ENCODE measurements at regions not wholly inside any gene's neighbourhood (a gene's known extent, or its start where the extent isn't known, plus 50 kb on each side); places are given as distances from the start of the nearest gene placed in this dataset.

DNA sequence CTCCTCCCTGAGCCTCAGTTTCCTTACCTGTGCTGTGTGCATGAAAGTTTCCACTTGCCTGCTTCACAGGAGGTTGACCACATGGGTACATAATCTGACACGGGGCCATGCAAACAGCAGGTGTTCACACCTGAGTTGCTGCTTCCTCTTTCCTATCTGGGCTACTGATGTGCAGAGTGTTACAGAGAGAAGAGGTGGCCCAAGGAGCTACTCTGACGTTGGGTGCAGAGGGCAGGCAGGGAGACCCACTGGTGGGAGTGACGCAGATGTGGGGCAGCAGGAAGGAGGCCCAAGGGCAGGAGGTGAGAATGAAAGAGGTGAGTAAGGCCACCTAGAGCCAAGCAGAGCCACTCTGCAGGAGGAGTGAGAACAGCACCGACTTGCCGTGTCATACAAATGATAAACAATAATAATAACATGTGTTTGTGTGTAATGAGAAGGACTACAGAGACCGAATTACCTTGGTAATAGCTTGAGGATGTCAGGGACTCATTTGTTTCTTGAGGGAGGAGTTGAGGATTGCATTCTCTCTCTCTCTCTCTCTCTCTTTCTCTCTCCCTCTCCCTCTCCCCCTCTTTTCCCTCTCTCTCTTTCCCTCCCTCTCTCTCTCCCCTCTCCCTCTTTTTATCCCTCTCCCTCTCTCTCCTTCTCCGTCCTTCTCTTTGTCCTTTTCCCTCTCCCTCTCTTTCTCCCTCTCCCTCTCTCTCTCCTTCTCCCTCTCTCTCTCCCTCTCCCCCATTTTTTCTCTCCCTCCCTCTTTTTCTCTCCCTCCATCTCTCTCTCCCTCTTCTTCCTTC, 87.4 kb upstream of the IGSF21 start:
- DNase-seq, result no peak

DNA sequence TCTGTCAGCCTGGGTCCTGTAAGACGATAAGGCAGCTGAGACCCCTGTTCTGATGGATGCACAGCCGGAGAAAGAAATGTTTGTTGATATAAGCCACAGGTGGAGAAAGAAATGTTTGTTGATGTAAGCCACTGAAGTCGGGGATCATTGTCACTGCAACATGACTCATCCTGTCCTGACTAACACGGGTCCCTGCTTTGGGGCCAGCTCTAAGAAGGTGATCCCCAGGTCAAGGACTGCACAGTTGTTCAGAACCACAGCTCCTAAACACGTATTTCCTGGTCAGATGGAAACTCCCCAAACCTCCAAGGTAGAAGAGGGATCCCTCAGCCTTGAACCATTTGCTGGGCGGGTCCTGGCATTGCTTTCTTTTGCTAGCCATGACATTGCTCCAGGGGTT, 86.4 kb upstream of the IGSF21 start:
- no peak for DNase-seq

DNA sequence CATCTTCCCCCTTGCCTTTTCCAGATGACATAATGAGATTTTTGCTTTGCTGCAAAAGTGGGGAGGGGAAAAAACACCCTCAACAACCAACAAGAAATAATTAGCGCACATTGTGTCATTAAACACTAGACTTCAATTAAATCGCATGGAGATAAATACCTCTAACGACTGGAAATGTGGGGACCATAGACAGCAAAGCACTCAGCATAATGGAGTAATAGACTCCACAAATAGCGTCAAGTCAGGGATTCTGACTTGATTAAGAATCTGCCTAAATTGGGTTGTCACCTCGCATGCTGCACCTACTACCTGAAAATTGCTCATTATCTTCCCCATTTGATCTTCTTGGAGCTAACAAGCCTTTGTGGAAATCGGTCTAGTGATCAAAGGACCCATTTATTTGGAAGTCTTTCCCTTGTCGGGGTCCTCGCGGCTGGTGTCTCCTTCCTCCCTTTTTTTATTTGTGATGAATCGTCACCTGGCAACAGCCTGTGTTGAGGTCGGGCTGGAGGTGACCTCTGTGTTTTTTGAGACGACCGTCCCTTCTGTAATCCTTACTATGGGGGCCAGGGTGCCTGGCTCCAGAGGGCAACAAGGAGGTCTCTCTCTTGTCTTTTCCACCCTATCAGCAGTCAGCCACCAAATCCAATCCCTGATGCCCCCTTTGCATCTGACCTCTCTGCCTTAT, 75.3 kb upstream of the IGSF21 start:
- DNase-seq, result no peak

DNA sequence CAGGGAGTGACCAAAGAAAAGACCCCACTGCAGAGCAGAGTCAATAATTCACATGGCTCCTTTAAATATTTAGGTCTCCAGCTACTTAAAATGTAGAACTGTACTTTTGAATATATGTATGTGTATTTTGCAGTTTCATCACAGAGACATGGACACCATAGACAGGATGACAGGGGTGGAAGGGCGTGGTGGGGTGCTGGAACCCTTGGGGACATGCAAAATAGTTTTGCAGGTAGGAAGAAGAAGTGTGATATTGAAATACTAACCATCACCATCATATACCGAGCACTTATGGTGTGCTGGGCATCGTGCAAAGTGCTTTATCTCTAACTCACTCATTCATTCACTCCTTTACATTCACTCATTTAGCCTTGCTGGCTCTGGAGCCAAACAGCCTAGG, 72.5 kb upstream of the IGSF21 start:
- no peak for DNase-seq

DNA sequence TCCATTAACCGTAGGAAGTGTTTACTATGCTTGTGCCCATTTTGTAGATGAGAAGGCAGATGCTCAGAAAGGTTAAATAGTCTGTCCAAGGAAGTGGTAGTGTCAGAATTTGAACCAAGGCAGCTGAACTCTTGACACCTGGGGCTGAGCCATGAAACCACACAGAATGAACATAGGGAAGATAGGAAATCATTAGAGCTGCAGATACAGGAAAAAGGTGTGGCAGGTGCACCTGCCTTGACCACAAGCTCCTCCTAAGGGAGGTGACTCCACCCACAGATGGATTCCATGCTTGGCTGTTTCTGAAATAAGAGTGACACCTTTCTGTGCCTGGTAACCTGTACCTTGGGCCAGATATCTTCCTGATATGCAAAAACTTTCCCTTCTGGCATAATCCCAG, 69.9 kb upstream of the IGSF21 start:
- no peak for DNase-seq

DNA sequence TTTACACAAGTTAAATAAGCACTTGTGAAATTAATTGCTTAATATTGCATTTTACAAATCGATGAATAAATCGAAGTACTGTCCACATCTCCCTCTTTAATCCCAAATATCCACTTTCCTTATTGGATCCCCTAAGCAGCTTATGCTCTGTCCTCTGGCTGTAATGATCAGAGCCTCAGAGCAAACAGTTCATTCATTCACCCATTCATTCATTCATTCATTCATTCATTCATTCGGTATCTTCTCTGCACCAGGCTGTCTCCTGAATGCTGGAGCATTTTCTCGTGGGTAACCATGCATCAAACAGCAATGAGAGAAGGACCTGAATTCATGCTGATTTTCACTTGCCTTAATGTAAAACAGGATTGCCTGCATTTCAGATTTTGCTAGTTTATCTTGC, 69.5 kb upstream of the IGSF21 start:
- no peak for DNase-seq

DNA sequence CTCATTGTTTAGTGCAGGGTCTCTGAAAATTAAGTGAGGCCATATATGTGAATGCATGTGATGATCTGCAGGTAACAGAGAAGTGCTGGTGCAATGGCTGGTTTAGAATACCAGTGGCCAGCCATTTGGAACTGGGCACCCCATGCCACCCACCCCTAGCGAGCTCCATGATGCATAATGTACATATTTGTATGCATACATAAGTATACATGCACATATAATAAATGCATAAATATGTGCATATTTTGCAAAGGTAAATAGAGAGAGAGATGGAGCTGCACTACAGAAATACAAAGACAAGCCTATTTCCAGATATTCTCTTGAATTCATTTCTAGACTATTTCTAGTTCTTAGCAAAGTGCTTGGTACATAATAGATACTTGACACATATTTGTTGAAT, 68.5 kb upstream of the IGSF21 start:
- no peak for DNase-seq

DNA sequence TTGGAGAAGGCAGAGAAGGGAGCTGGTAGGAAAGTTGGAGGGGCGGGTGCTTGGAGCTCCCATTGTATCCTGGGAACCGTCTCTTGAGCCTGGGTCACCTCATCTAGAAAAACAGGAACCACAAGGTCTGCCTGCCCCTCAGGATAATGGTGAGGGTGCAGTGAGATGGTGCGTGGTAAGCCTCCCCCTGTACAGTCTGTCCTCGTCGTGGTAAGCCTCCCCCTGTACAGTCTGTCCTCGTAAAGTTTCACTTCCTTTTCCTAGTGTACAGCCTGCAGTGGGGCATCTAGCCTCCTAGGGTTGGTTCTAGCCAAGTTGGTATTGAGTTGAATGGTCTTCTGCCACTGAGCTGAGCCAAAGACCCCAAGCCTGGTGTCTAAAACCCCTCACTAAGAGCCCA, 66.5 kb upstream of the IGSF21 start:
- DNase-seq, result no peak

DNA sequence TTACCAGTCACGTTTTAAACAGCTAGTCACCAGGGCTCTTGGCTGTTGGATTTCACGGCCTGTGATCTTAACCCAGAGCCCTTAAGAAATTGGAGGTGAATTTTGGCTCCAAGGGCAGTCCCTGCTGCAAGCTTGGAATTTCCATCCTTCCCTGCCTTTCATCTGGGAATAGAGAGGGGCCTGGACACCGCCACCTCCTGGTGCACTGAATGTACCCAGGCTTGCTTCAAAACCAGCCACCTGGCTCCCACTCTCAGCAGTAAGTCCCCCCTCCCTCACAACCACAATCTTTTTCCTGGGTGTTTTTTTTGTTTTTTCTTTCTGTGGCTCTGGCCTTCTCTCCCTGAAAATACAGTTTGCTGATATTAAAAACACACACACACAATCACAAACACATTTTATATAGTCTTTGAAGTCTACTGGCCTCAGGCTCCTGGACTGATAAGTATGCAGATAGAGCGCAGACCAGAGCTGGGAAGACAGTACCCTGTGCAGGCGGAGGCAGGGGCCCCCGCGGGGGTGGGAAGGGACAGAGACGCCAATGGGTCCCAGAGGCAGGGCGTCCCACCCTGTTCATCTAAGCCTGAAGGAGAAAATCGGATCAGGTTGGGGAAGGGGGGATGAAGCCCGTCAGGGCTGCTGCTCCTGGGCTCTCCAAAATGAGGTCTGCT, 65.8 kb upstream of the IGSF21 start:
- peak; percentile 14 for DNase-seq

DNA sequence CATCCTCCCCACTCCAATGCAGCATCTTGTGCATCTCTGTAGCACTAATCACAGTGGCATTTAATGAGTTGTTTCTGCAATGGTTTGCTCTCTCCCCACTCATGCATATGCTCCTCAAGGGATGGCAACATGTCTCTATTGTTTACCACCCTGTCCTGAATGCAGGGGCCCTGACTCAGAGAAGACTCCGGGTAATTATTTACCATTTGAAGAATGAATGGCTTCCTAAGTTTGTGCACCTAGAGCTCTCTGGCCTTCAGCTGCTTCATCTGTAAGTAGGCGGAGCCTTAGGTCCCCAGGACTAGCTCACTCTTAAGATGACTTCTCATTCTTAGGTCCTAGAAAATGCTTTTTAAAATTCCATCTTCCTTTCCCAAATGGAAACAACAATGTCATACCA, 63.7 kb upstream of the IGSF21 start:
- no peak for DNase-seq

DNA sequence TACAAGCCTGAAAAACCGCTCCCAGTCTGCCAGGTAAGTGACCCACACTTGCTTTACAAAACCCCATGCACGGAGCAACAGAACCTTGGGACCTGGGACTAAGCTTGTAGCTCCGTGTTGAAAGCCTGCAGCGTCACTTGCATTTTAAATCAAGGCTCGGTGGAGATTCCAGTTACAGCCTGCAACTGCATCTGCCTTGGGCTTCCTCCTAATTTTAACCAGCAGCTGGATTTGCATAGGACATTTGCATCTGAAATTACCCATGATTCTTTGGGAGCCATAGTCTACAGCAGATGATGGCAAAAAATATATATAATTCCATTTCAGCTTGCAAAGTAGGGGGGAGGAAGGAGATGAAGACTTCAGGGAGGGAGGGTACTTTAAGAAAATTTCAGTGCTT, 62.4 kb upstream of the IGSF21 start:
- no peak for DNase-seq

DNA sequence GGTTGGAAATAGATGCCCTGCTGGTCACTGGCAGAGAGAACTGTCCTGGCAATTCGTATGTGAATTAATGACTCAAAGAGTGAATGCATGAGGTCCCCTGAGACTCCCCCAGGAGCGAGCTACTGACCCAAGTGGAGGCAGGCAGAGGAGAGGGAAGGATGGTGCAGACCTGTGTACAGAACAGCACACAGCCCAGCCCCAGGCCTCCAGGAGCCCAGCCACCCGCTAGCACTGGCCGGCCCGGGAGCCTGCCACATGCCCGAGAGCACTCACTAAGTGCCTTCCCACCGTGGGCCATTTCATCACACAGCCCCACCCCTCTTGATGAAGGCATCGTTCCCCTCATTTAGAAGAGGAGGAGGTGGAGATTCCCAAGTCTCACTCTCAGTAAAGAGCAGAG, 62.0 kb upstream of the IGSF21 start:
- DNase-seq, result no peak

DNA sequence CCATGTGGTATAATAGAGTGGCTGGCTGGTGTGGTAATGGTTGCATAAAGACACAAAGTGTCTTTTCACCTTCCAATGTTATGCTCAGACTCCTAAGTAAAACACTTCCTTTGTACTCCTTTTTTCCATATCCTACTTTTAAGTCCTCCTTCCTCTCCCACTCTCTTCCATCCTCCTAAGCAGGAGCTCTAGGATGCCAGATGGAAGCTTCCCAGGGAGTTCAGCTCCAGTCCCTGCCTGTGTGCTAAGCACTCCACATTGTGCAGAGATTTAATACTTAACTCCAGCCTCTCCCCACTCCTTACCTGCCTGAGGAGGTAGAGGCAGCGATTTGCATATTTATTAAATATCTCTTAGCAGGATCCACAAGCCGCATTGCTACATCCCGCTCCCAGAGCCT, 60.5 kb upstream of the IGSF21 start:
- no peak for DNase-seq

DNA sequence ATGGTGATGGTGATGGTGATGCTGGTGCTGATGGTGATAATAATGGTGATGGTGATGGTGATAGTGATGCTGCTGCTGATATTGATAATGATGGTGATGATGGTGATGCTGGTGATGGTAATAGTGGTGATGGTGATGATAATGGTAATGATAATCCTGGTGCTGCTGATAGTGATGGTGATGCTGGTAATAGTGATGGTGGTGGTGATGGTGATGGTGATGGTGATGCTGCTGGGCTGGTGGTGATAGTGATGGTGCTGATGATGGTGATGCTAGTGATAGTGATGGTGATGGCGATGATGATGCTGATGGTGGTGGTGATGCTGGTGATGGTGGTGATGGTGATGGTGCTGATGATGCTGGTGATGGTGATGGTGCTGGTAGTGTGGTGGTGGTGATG, 58.4 kb upstream of the IGSF21 start:
- DNase-seq, result no peak

DNA sequence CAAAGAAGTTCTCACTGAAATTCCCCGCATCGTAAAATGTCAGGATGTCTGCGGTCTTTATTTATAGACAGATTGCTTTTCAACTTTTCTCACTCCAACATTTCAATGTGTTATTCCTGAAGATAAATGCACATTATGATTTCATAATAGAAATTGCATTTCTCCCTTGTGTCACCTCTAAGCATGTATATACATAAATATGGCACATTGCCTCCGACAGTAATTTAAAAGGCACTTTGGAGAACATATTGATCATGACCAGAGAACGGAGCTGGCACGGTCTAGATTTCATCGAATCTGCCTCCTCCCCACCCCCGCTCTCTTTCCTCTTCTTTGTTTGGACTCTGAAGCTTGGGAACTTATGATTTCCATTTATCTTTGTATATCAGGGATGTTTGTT, 54.9 kb upstream of the IGSF21 start:
- no peak for DNase-seq

DNA sequence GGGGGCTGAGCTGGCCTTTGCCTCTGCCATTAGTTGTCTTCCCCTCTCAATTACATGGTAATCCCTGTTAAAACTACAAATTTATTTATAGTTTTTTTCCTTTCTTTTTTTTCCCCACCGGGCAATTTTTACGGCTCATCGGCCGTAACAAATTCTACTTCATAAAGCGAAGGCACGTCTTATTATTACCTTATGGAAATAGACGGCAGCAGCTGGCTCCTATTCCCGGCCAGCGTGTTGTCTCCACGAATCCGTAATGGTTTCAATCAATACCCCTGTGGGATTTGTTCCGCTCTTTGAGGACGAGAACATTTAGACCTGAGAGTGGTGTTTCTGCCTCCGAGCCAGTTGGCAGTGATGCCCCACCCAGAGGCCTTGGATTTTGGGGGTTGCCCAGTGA, 52.4 kb upstream of the IGSF21 start:
- DNase-seq, result no peak

DNA sequence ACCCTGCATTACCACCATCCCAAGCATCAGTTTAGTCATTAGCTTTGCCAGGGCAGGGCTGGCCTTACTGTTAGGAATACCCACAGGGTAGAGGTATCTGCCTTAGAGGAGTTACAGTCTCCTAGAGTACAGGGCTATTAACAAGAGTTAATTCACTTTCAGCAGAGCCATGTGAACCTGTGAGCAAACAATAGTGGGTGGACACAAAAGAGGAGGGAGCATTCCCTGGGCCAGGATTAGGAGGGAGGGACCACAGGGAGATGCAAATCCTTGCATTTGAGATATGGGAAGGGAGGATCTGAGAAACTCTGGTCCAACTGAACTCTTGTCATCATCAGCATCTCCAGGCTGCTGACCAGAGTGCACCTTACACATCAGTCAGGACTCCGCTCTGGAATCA, 51.1 kb upstream of the IGSF21 start:
- no peak for DNase-seq

DNA sequence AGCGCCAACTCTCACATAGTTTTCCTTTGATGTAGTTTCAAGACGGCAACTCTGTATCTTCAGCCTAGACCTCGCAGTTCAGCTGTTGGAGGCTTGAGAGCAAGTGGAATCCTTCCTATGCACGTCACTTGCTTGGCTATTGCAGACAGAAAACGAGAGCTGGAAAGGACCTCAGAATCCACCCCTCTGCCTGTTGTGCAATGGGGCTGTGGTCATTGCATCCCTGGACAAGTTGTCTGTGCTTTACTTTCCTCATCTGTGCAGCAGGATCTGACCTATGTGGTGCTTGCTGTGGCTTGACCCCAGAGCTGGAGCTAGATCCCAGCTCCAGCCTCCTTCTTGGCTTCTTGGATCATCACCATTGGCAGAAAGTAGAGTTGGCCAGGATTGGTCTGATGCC, 50.0 kb upstream of the IGSF21 start:
- DNase-seq, result no peak
